GM12892 (cell line): ENCODE measurements at regions not wholly inside any gene's neighbourhood (a gene's known extent, or its start where the extent isn't known, plus 50 kb on each side); places are given as distances from the start of the nearest gene placed in this dataset.

Experiments used
- DNase-seq: peaks from one replicate; pipeline ENCODE4 v3.0.0; 2011; ENCODE audit not compliant: insufficient read length
- FAIRE-seq: peaks from 2 replicates; lab custom pipeline; 2011; peaks lifted over from hg19 to GRCh38; lab: Jason Lieb, UNC
- POLR2A ChIP-seq: IDR thresholded peaks from 2 replicates; pipeline ENCODE4 v1.6.1; 2011; ENCODE audit warnings: low read depth, low read length, control low read depth
- POLR2AphosphoS5 ChIP-seq: IDR thresholded peaks from 2 replicates; pipeline ENCODE4 v1.6.1; 2011; ENCODE audit warnings: low read depth, low read length, control low read depth
- TAF1 ChIP-seq: IDR thresholded peaks from 2 replicates; pipeline ENCODE4 v1.6.1; 2011; ENCODE audit warnings: low read depth, mild to moderate bottlenecking, control low read depth, low read length, borderline replicate concordance

DNA sequence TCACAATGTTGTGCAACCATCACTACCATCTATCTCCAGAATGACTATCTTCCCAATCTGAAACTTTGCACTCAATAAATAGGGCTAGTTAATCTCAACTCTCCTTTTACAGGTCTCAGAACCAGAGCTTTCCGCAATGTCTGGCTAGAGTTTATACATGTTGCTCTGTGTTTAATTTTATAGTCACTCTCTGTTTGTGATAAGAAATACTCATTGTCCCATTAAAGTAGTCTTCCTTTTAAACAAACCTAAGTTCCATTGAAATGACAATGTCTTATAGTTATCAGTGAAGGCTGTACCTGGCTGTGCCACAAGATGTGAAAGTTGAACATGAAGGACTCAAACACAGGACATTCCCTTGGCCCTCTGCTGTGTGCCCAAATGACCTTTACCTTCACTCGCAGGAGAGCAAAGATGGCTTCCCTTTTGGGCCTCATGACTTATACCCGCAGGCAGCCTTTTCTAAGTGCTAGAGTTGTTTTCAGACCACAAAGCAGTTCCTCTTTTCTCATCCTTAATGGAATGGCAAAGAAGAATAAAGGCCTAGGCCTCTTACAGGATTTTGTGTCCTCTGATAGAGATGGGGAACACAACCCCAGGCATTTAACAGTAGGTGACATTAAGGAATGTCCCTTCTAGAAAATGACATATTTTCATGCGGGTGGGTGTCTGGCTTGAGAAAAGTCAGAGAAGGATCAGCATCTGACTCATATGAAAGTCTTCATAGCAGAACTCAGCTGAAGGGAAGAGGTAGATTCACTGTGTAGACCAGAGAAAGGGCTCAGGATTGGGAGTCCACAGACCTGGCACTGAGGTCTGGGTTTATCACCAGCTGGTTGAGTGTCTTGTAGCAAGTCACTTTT is 69.6 kb upstream of the ATP10B start:
- FAIRE-seq: no peak
- TF ChIP-seq POLR2A (no peak), POLR2AphosphoS5 (no peak), TAF1 (no peak)

DNA sequence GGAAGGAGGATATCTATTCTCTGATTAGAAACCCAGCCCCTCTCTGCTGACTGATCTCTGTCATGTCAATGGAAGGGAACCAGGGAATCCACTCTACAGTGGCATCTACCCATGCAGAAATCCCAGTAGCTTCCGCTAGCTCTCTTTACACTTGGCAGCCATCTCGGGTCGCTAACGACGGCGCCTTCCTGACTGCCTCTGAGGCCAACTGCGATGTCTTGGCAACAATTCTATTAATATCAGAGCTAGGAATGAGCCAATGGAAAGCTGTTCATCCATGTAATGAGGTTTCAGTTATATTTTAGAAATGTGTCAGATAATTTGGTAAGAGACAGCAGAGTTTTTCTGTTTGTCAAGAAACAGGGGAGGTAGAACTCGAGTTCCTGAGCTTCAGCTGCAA is 67.6 kb upstream of the ATP10B start:
- FAIRE-seq (no peak), DNase-seq (no peak)
- TF ChIP-seq POLR2A (no peak), TAF1 (no peak), POLR2AphosphoS5 (no peak)

More for the DNA sequence above, 69.6 kb upstream of the ATP10B start:
- DNase-seq: no peak

DNA sequence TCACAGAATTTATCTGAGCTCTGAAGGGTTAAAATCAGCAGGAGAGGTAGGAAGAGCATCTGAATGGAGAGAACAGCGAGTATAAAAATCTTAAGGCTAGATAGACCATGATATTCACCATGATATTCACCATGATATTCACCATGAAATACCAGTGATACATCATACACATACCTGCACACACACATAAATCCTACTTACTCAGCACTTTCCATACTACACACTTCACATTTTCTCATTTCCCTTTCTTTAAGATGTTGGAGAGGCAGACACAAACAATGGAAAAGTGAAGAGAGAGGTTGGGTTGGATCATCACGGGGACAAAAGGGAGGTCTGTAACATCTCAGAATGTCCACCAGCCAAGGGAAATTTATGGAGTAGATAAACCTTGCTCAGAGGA is 66.4 kb upstream of the ATP10B start:
- DNase-seq (no peak), FAIRE-seq (no peak)
- TF ChIP-seq POLR2AphosphoS5: no peak
- TF ChIP-seq POLR2A: no peak
- no peak for TF ChIP-seq TAF1

DNA sequence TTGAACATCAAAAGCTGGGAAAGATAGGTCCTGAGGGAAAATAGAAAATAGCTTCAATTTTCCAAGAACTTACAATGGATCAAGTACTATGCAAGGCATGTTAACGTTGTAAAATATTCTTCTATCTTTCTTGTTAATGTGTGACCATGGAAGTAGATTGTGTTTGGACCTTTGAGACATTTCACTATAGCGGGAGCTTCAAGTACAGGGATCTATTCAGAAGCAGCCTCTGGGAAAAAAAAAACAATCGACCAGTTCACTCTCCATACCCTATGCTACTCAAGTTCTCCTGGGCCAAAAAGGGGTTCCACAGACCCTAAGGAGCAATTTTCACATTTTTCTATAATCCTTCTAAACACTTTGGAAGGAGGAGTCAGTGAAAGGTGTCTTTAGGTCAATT is 54.1 kb upstream of the ATP10B start:
- FAIRE-seq: no peak
- DNase-seq: no peak
- TF ChIP-seq TAF1 (no peak), POLR2A (no peak), POLR2AphosphoS5 (no peak)

- FAIRE-seq: no peak
- no peak for DNase-seq
- TF ChIP-seq POLR2A: no peak
- TF ChIP-seq TAF1: no peak
- TF ChIP-seq POLR2AphosphoS5: no peak
These were observed 53.3 kb upstream of the ATP10B start for GRCh38 chr5:160905285-160905684.

GRCh38 chr5:160904591-160904990 is 52.6 kb upstream of the ATP10B start:
- FAIRE-seq: no peak
- TF ChIP-seq POLR2A (no peak), POLR2AphosphoS5 (no peak), TAF1 (no peak)
- no peak for DNase-seq

DNA sequence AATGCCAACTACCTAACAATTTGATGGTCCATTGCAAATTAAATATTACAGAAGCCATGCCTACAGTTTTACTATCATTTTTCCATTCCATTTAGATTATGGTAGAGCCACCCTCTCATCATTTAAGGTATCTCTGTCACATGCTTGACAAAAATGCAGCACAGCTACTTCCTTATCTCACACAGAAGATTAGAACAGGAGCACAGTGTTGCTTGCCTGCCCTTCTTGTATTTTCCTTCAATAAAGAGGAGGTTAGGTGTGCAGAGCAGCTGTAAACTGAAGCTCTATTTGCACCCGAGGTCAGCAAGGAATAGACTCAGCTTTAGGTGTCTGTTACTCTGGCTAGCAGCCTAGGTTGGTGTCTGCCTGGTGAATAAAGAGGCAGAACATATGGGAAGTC is 51.5 kb upstream of the ATP10B start:
- no peak for FAIRE-seq
- no peak for DNase-seq
- TF ChIP-seq POLR2A (no peak), TAF1 (no peak), POLR2AphosphoS5 (no peak)

GRCh38 chr5:160903076-160903475 is 51.1 kb upstream of the ATP10B start:
- TF ChIP-seq POLR2A (no peak), POLR2AphosphoS5 (no peak)
- FAIRE-seq (no peak), DNase-seq (no peak)
